Neural progenitor cell (in vitro differentiated cells): ENCODE measurements at regions not wholly inside any gene's neighbourhood (a gene's known extent, or its start where the extent isn't known, plus 50 kb on each side); places are given as distances from the start of the nearest gene placed in this dataset.

Experiments used
- DNase-seq: peaks from one replicate; pipeline ENCODE4 v3.0.0-alpha.2; 2016; ENCODE audit warnings: low spot score
- H2AFZ ChIP-seq: fragments of 200-600 bp; sonication (generic); replicated peaks from 2 replicates; pipeline ENCODE4 v1.6.1; 2016; ENCODE audit warnings: antibody characterized with exemption
- H3F3A ChIP-seq: fragments of 200-600 bp; sonication (generic); 2 replicates; pipeline ENCODE4 v1.6.1; 2016; ENCODE audit warnings: antibody characterized with exemption, low read depth
- H3K27ac ChIP-seq: fragments of 200-600 bp; sonication (generic); 2 replicates; pipeline ENCODE4 v1.5.1; 2016; ENCODE audit warnings: mild to moderate bottlenecking
- H3K27me3 ChIP-seq: fragments of 200-600 bp; sonication (generic); 2 replicates; pipeline ENCODE4 v1.6.1; 2016; ENCODE audit warnings: mild to moderate bottlenecking, moderate library complexity
- H3K36me3 ChIP-seq: fragments of 200-600 bp; sonication (generic); 2 replicates; pipeline ENCODE4 v1.5.1; 2016
- H3K4me1 ChIP-seq: fragments of 200-600 bp; sonication (generic); 2 replicates; pipeline ENCODE4 v1.6.1; 2016; ENCODE audit warnings: mixed run types
- H3K4me2 ChIP-seq: fragments of 200-600 bp; sonication (generic); 2 replicates; pipeline ENCODE4 v1.6.1; 2016
- H3K4me3 ChIP-seq: fragments of 200-600 bp; sonication (generic); 2 replicates; pipeline ENCODE4 v1.5.1; 2016
- H3K79me2 ChIP-seq: fragments of 200-600 bp; sonication (generic); 2 replicates; pipeline ENCODE4 v1.6.1; 2016; ENCODE audit warnings: low read depth
- H3K9ac ChIP-seq: fragments of 200-600 bp; sonication (generic); 2 replicates; pipeline ENCODE4 v1.6.1; 2016
- H3K9me3 ChIP-seq: fragments of 200-600 bp; sonication (generic); 2 replicates; pipeline ENCODE4 v1.5.1; 2016; ENCODE audit warnings: low read depth
- H4K20me1 ChIP-seq: fragments of 200-600 bp; sonication (generic); 2 replicates; pipeline ENCODE4 v1.6.1; 2016; ENCODE audit warnings: low read depth
- H3K27ac Mint-ChIP-seq: 3 replicates; pipeline ENCODE4 v1.8.0; 2021; ENCODE audit warnings: mixed read lengths
- H3K27me3 Mint-ChIP-seq: 2 replicates; pipeline ENCODE4 v1.8.0; 2022; ENCODE audit warnings: low read depth, mild to moderate bottlenecking, inconsistent platforms, moderate library complexity, mixed read lengths; ENCODE audit not compliant: insufficient read depth
- H3K36me3 Mint-ChIP-seq: 3 replicates; pipeline ENCODE4 v1.8.0; 2021; ENCODE audit warnings: mixed read lengths
- H3K4me1 Mint-ChIP-seq: 3 replicates; pipeline ENCODE4 v1.8.0; 2021; ENCODE audit warnings: mixed read lengths
- H3K4me3 Mint-ChIP-seq: 3 replicates; pipeline ENCODE4 v1.8.0; 2021; ENCODE audit warnings: mild to moderate bottlenecking, moderate library complexity, mixed read lengths
- H3K9me3 Mint-ChIP-seq: 3 replicates; pipeline ENCODE4 v1.8.0; 2020; ENCODE audit warnings: mixed read lengths
- CTCF ChIP-seq: fragments of 200-600 bp; sonication (generic); IDR thresholded peaks from 2 replicates; pipeline ENCODE4 v1.5.1; 2017; ENCODE audit warnings: antibody characterized with exemption, mild to moderate bottlenecking
- EZH2 ChIP-seq: fragments of 200-600 bp; sonication (generic); IDR thresholded peaks from 2 replicates; pipeline ENCODE4 v1.6.1; 2017; ENCODE audit warnings: antibody characterized with exemption, mild to moderate bottlenecking, moderate library complexity
- EZH2phosphoT487 ChIP-seq: fragments of 200-600 bp; sonication (generic); IDR thresholded peaks from 2 replicates; pipeline ENCODE4 v1.6.1; 2017; ENCODE audit warnings: antibody characterized with exemption

- no peak overlapping the region for H3K4me3 ChIP-seq
- no peaks in the 10 kb centered on the region for H3K9me3 ChIP-seq
- no peaks in the 10 kb centered on the region for H3K27me3 ChIP-seq
- Mint-ChIP-seq H3K9me3 (peaks cover under 1% of the 10 kb centered on the region), H3K36me3 (no peaks in the 10 kb centered on the region), H3K27ac (no peak overlapping the region), H3K4me1 (peaks cover 8% of the 10 kb centered on the region), H3K27me3 (peaks cover 4% of the 10 kb centered on the region), H3K4me3 (no peak overlapping the region)
- peaks cover 6% of the 10 kb centered on the region for H3F3A ChIP-seq
- no peaks in the 10 kb centered on the region for H4K20me1 ChIP-seq
- peaks cover 12% of the 10 kb centered on the region for H3K4me1 ChIP-seq
- H3K79me2 ChIP-seq = no peaks in the 10 kb centered on the region
- H2AFZ ChIP-seq = no peak overlapping the region
- no peak overlapping the region for H3K9ac ChIP-seq
- no peak for DNase-seq
- H3K4me2 ChIP-seq = no peak overlapping the region
- H3K27ac ChIP-seq = no peak overlapping the region
- TF ChIP-seq EZH2 (no peak), CTCF (no peak), EZH2phosphoT487 (no peak)
- no peaks in the 10 kb centered on the region for H3K36me3 ChIP-seq
These were observed 131.8 kb upstream of the LIMCH1 start for GRCh38 chr4:41406113-41406516.

GRCh38 chr4:41408150-41408549 lies 129.8 kb upstream of the LIMCH1 start:
- Histone ChIP-seq H3K27me3 (no peaks in the 10 kb centered on the region), H3K27ac (no peak overlapping the region), H3K9me3 (no peaks in the 10 kb centered on the region), H3K4me1 (peaks cover 12% of the 10 kb centered on the region), H2AFZ (no peak overlapping the region), H4K20me1 (no peaks in the 10 kb centered on the region), H3K4me3 (no peak overlapping the region), H3K9ac (no peak overlapping the region), H3K4me2 (no peak overlapping the region), H3F3A (peaks cover 6% of the 10 kb centered on the region), H3K36me3 (no peaks in the 10 kb centered on the region), H3K79me2 (no peaks in the 10 kb centered on the region)
- no peak overlapping the region for H3K27ac Mint-ChIP-seq
- H3K4me3 Mint-ChIP-seq = no peak overlapping the region
- peaks cover 8% of the 10 kb centered on the region for H3K4me1 Mint-ChIP-seq
- no peaks in the 10 kb centered on the region for H3K9me3 Mint-ChIP-seq
- H3K36me3 Mint-ChIP-seq = no peaks in the 10 kb centered on the region
- no peak for DNase-seq
- TF ChIP-seq CTCF = no peak
- TF ChIP-seq EZH2phosphoT487 = no peak
- TF ChIP-seq EZH2 = no peak
- H3K27me3 Mint-ChIP-seq = peaks cover 6% of the 10 kb centered on the region

- Histone ChIP-seq H3K9ac (no peak overlapping the region), H3K36me3 (no peaks in the 10 kb centered on the region), H3K4me1 (peaks cover 18% of the 10 kb centered on the region), H4K20me1 (no peaks in the 10 kb centered on the region), H3K4me2 (no peak overlapping the region), H3K9me3 (no peaks in the 10 kb centered on the region), H3K27me3 (no peaks in the 10 kb centered on the region), H3K79me2 (no peaks in the 10 kb centered on the region), H3K27ac (no peak overlapping the region), H3K4me3 (no peak overlapping the region), H3F3A (peaks cover 6% of the 10 kb centered on the region), H2AFZ (no peak overlapping the region)
- no peaks in the 10 kb centered on the region for H3K9me3 Mint-ChIP-seq
- peaks cover 5% of the 10 kb centered on the region for H3K27me3 Mint-ChIP-seq
- H3K36me3 Mint-ChIP-seq = no peaks in the 10 kb centered on the region
- no peak for DNase-seq
- H3K27ac Mint-ChIP-seq = no peak overlapping the region
- H3K4me3 Mint-ChIP-seq = no peak overlapping the region
- H3K4me1 Mint-ChIP-seq = peaks cover 13% of the 10 kb centered on the region
- TF ChIP-seq EZH2 = no peak
- TF ChIP-seq EZH2phosphoT487 = no peak
- TF ChIP-seq CTCF = no peak
These were observed 128.9 kb upstream of the LIMCH1 start for GRCh38 chr4:41408859-41409593.
